K562 (cell line): ENCODE measurements at regions not wholly inside any gene's neighbourhood (a gene's known extent, or its start where the extent isn't known, plus 50 kb on each side); places are given as distances from the start of the nearest gene placed in this dataset.

Experiments used
- ATAC-seq: fragments of 200-7000 bp; cut with Tn5 transposase; 3 replicates; pipeline ENCODE4 v1.9.1; 2020; ENCODE audit warnings: moderate library complexity
- BruUV-seq: library from RNA; stranded (reverse); fragments of 400-500 nt; replicated peaks from 2 replicates; lab custom pipeline; 2021; lab: Mats Ljungman, UMichigan
- CTCF ChIA-PET: fragments of 300-600 bp; formaldehyde crosslinking; extraction: SDS; loops from one replicate; lab custom pipeline; 2021; ENCODE audit warnings: low intra/inter-chr PET ratio; lab: Yijun Ruan, JAX
- POLR2A ChIA-PET: fragments of 300-600, 350-650 bp; sonication (Branson Sonifier 250); formaldehyde crosslinking; extraction: SDS; loops from one replicate; lab custom pipeline; 2021; ENCODE audit warnings: antibody characterized with exemption, inconsistent platforms; lab: Yijun Ruan, JAX
- DNase-seq, 4 experiments: peaks; one replicate each; pipeline versions ENCODE4 v3.0.0 to v3.0.0-alpha.2; 2011 to 2018; ENCODE audit warnings: low spot score in 3 of 4, mixed read lengths in 3 of 4; ENCODE audit errors: extremely low read depth in 1 of 4
- FAIRE-seq: peaks from 2 replicates; lab custom pipeline; 2011; peaks lifted over from hg19 to GRCh38; lab: Jason Lieb, UNC
- H2AFZ ChIP-seq: 2 replicates; pipeline ENCODE4 v1.6.0; 2011; ENCODE audit warnings: low read depth, low read length, control low read depth, inconsistent platforms
- H3K27ac ChIP-seq: fragments of 200-600 bp; 3 replicates; pipeline ENCODE4 v1.8.0; 2011; ENCODE audit warnings: low read depth, mild to moderate bottlenecking, control low read depth, inconsistent platforms, low read length, moderate library complexity, mixed read lengths; ENCODE audit errors: extremely low read depth
- H3K27me3 ChIP-seq, 2 experiments: fragments of 300-600 bp in 1 of 2; 2 replicates in 1 of 2; 3 replicates in 1 of 2; pipeline versions ENCODE4 v1.6.0 to v1.8.0; 2011; ENCODE audit warnings: inconsistent platforms in 2 of 2, low read length in 2 of 2, mild to moderate bottlenecking in 1 of 2, mixed read lengths in 1 of 2, moderate library complexity in 1 of 2; ENCODE audit not compliant: control insufficient read depth in 2 of 2, insufficient read depth in 2 of 2
- H3K36me3 ChIP-seq: fragments of 300-600 bp; 3 replicates; pipeline ENCODE4 v1.8.0; 2011; ENCODE audit warnings: mild to moderate bottlenecking, low read length, inconsistent platforms; ENCODE audit not compliant: control insufficient read depth, insufficient read depth
- H3K4me1 ChIP-seq, 2 experiments: fragments of 200-600 bp in 1 of 2; replicated peaks in 1 of 2; 2 replicates in 1 of 2; 3 replicates in 1 of 2; pipeline versions ENCODE4 v1.5.1 to v1.8.0; 2011; ENCODE audit warnings: inconsistent platforms in 2 of 2, low read length in 2 of 2, mild to moderate bottlenecking in 1 of 2, mixed read lengths in 1 of 2, moderate library complexity in 1 of 2; ENCODE audit not compliant: control insufficient read depth in 2 of 2, insufficient read depth in 2 of 2
- H3K4me2 ChIP-seq: 2 replicates; pipeline ENCODE4 v1.6.1; 2011; ENCODE audit warnings: low read length, control low read depth, inconsistent platforms, mixed read lengths; ENCODE audit not compliant: insufficient read depth
- H3K4me3 ChIP-seq: fragments of 200-600 bp; sonication (generic), shearing (Covaris generic); 2 replicates; pipeline ENCODE4 v1.5.1; 2016; ENCODE audit warnings: control low read depth, inconsistent platforms
- H3K79me2 ChIP-seq: fragments of 200-600 bp; 3 replicates; pipeline ENCODE4 v1.8.0; 2011; ENCODE audit warnings: low read length, inconsistent platforms; ENCODE audit not compliant: control insufficient read depth, insufficient read depth
- H3K9ac ChIP-seq, 2 experiments: 2 replicates each; pipeline versions ENCODE4 v1.6.0 to v1.6.1; 2011; ENCODE audit warnings: low read depth in 2 of 2, low read length in 2 of 2, control low read depth in 1 of 2, inconsistent platforms in 1 of 2, mild to moderate bottlenecking in 1 of 2, mixed read lengths in 1 of 2; ENCODE audit not compliant: insufficient read depth in 1 of 2
- H3K9me1 ChIP-seq: one replicate; pipeline ENCODE4 v1.6.0; 2011; ENCODE audit warnings: inconsistent platforms, mild to moderate bottlenecking, low read length, moderate library complexity; ENCODE audit not compliant: control insufficient read depth, insufficient read depth
- H3K9me3 ChIP-seq: replicated peaks from 2 replicates; pipeline ENCODE4 v1.5.1; 2011; ENCODE audit warnings: low read depth, low read length, inconsistent platforms; ENCODE audit not compliant: control insufficient read depth, insufficient read depth
- H4K20me1 ChIP-seq: replicated peaks from 2 replicates; pipeline ENCODE4 v1.6.1; 2011; ENCODE audit warnings: low read length, inconsistent platforms, mixed read lengths; ENCODE audit not compliant: control insufficient read depth, insufficient read depth
- CHD4 ChIP-seq: fragments of 200-600 bp; sonication (generic); IDR thresholded peaks from 3 replicates; pipeline ENCODE4 v1.6.1; 2012; ENCODE audit warnings: low read depth, mild to moderate bottlenecking, mixed read lengths, low read length, inconsistent platforms; ENCODE audit not compliant: insufficient read depth, insufficient replicate concordance, poor library complexity, severe bottlenecking
- FOXA1 ChIP-seq: fragments of 450-650 bp; IDR thresholded peaks from 2 replicates; pipeline ENCODE4 v1.6.1; 2016; ENCODE audit warnings: mild to moderate bottlenecking, borderline replicate concordance
- FOXK1 ChIP-seq: sonication (generic); formaldehyde crosslinking; IDR thresholded peaks from 2 replicates; pipeline ENCODE4 v1.8.0; 2022; ENCODE audit warnings: missing genetic modification reagents, mild to moderate bottlenecking, borderline replicate concordance
- HMG20A ChIP-seq: fragments of 450-650 bp; formaldehyde crosslinking; conservative IDR thresholded peaks from 2 replicates; pipeline ENCODE4 v1.4.0; 2020; ENCODE audit warnings: mild to moderate bottlenecking, mixed read lengths
- NR1H2 ChIP-seq: sonication (generic); formaldehyde crosslinking; IDR thresholded peaks from 2 replicates; pipeline ENCODE4 v1.4.0; 2020; ENCODE audit warnings: mild to moderate bottlenecking, missing genetic modification reagents
- PPARD ChIP-seq: fragments of 250-450 bp; sonication (Bioruptor Pico); IDR thresholded peaks from 2 replicates; pipeline ENCODE4 v1.8.0; 2022; ENCODE audit warnings: inconsistent platforms, mild to moderate bottlenecking, moderate library complexity
- SAFB2 ChIP-seq: fragments of 200-400 bp; formaldehyde crosslinking; IDR thresholded peaks from 2 replicates; pipeline ENCODE4 v1.6.1; 2018; ENCODE audit warnings: borderline replicate concordance, low read length, low read depth, moderate library complexity; ENCODE audit not compliant: severe bottlenecking
- ZNF431 ChIP-seq: sonication (generic); formaldehyde crosslinking; IDR thresholded peaks from 2 replicates; pipeline ENCODE4 v1.8.0; 2022; ENCODE audit warnings: mild to moderate bottlenecking, missing genetic modification reagents
- WGBS: fragments of 100-300 bp; shearing (Covaris generic); methylation state at CpG from one replicate; pipeline ENCODE4 v1.1.6; 2016; ENCODE audit warnings: low coverage, mixed read lengths; ENCODE audit not compliant: insufficient coverage; ENCODE audit errors: missing lambda C conversion rate; 5-methylcytosine and 5-hydroxymethylcytosine counted together
- in situ Hi-C: fragments of 300-500 bp; cut with MboI; formaldehyde crosslinking; loops from 4 replicates; pipeline ENCODE4 v1.15.0; 2018; ENCODE audit warnings: inconsistent platforms, mixed read lengths
- intact Hi-C: fragments of 100-400 bp; cut with micrococcal nuclease; formaldehyde crosslinking; loops from 2 replicates; pipeline ENCODE4 v1.14.2; 2022

DNA sequence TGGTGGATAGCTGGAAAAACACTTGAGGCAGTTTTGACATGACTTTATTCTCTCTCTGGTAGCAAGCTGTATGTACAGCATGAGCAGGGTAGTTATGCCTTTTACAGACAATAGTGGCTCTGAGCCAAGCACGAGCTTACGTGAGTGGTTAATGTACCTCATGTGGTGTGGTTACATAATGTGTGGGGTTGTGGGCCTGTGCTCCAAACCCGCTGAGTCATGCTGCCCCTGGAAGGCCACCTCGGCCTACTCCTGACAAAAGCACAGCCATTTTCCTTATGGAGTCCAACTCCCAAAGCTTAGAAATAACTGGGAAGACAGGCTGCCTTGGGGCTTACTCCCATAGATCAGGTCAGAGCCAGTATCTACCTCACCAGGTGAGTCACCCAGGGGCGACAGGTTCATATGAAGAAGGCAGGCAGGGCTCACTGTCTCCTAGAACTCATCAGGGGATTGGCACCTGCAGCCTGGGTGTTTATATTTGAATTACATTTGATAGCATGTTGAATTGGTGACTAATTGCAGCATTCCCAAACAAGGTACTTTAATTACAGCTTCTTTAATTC is 404.5 kb downstream of the ADRA2A start:
- 7% methylated on average over 3 of the region's 5 CpGs for WGBS
- Histone ChIP-seq H3K27ac (no peak overlapping the region), H3K4me1 (no peaks in the 10 kb centered on the region), H3K9me1 (no peaks in the 10 kb centered on the region), H3K9ac (no peak overlapping the region), H4K20me1 (no peaks in the 10 kb centered on the region), H3K4me2 (no peak overlapping the region), H3K4me3 (no peak overlapping the region), H3K79me2 (no peaks in the 10 kb centered on the region), H3K9me3 (no peaks in the 10 kb centered on the region), H3K27me3 (no peaks in the 10 kb centered on the region), H2AFZ (no peak overlapping the region), H3K36me3 (no peaks in the 10 kb centered on the region)
- TF ChIP-seq PPARD (CRISPR knock-in tag) (no peak), CHD4 (no peak), SAFB2 (no peak), ZNF431 (CRISPR knock-in tag) (no peak), FOXA1 (no peak), NR1H2 (CRISPR knock-in tag) (no peak), HMG20A (no peak), FOXK1 (no peak)
- POLR2A ChIA-PET = no interaction called here
- DNase-seq = no peak
- intact Hi-C loops = no loop called here
- no peak for ATAC-seq
- CTCF ChIA-PET = no interaction called here
- no TSS peak for BruUV-seq
- in situ Hi-C loops = no loop called here
- FAIRE-seq = no peak
